ENCODE measurements at regions not wholly inside any gene's neighbourhood (a gene's known extent, or its start where the extent isn't known, plus 50 kb on each side); places are given as distances from the start of the nearest gene placed in this dataset.

- Histone ChIP-seq H3K27ac (ENCODE audit: low read depth, low read length, poor library complexity, severe bottlenecking) (no peak overlapping the region), H3K36me3 (ENCODE audit: insufficient read depth, low read length) (no peaks in the 10 kb centered on the region), H3K9me2 (ENCODE audit: insufficient read depth, low read length) (no peaks in the 10 kb centered on the region), H4K20me1 (ENCODE audit: insufficient read depth, low read length) (no peaks in the 10 kb centered on the region), H3K4me3 (ENCODE audit: low read depth, low read length, poor library complexity, severe bottlenecking) (no peak overlapping the region), H3K4me2 (ENCODE audit: low read length) (no peak overlapping the region), H3K79me2 (ENCODE audit: insufficient read depth, low read depth, low read length) (no peaks in the 10 kb centered on the region), H3K4me1 (ENCODE audit: insufficient read depth, low read length, poor library complexity, severe bottlenecking) (no peaks in the 10 kb centered on the region), H3K9me3 (ENCODE audit: low read length) (no peaks in the 10 kb centered on the region), H2AFZ (ENCODE audit: low read length) (no peak overlapping the region)
- ChIA-PET POLR2A (no interaction called here), CTCF (ENCODE audit: unreplicated experiment) (no interaction called here)
- intact Hi-C loops (cut with micrococcal nuclease; ENCODE audit: unreplicated experiment), result no loop called here
- no TSS peak for BruUV-seq (replicated peaks)
- TF ChIP-seq CTCF (conservative IDR thresholded peaks at IDR 0.05; ENCODE audit: low read length), result no peak
- no peak for DNase-seq (ENCODE audit: low spot score)
Observed at GRCh38 chr6:33965766-33966165, 162.0 kb upstream of the MLN start.

GRCh38 chr6:33964387-33964786 lies 160.6 kb upstream of the MLN start:
- no peaks in the 10 kb centered on the region for H3K9me2 ChIP-seq (ENCODE audit: insufficient read depth, low read length)
- ChIA-PET POLR2A (no interaction called here), CTCF (ENCODE audit: unreplicated experiment) (no interaction called here)
- H2AFZ ChIP-seq (ENCODE audit: low read length), result no peak overlapping the region
- no peaks in the 10 kb centered on the region for H3K36me3 ChIP-seq (ENCODE audit: insufficient read depth, low read length)
- H3K4me1 ChIP-seq (ENCODE audit: insufficient read depth, low read length, poor library complexity, severe bottlenecking), result no peaks in the 10 kb centered on the region
- H3K4me2 ChIP-seq (ENCODE audit: low read length), result no peak overlapping the region
- H4K20me1 ChIP-seq (ENCODE audit: insufficient read depth, low read length), result no peaks in the 10 kb centered on the region
- BruUV-seq (replicated peaks), result no TSS peak
- DNase-seq (ENCODE audit: low spot score), result no peak
- no peak overlapping the region for H3K27ac ChIP-seq (ENCODE audit: low read depth, low read length, poor library complexity, severe bottlenecking)
- no peaks in the 10 kb centered on the region for H3K9me3 ChIP-seq (ENCODE audit: low read length)
- intact Hi-C loops (cut with micrococcal nuclease; ENCODE audit: unreplicated experiment), result no loop called here
- TF ChIP-seq CTCF (conservative IDR thresholded peaks at IDR 0.05; ENCODE audit: low read length) (no peak), EZH2phosphoT487 (IDR thresholded peaks at IDR 0.05; ENCODE audit: borderline replicate concordance, low read depth, low read length) (no peak)
- no peaks in the 10 kb centered on the region for H3K79me2 ChIP-seq (ENCODE audit: insufficient read depth, low read depth, low read length)
- H3K4me3 ChIP-seq (ENCODE audit: low read depth, low read length, poor library complexity, severe bottlenecking), result no peak overlapping the region

GRCh38 chr6:33963136-33963750 lies 159.4 kb upstream of the MLN start:
- no peaks in the 10 kb centered on the region for H3K9me3 ChIP-seq (ENCODE audit: low read length)
- no peaks in the 10 kb centered on the region for H3K4me1 ChIP-seq (ENCODE audit: insufficient read depth, low read length, poor library complexity, severe bottlenecking)
- TF ChIP-seq CTCF (conservative IDR thresholded peaks at IDR 0.05; ENCODE audit: low read length) (no peak), EZH2phosphoT487 (IDR thresholded peaks at IDR 0.05; ENCODE audit: borderline replicate concordance, low read depth, low read length) (no peak)
- intact Hi-C loops (cut with micrococcal nuclease; ENCODE audit: unreplicated experiment), result no loop called here
- no peaks in the 10 kb centered on the region for H3K36me3 ChIP-seq (ENCODE audit: insufficient read depth, low read length)
- H3K9me2 ChIP-seq (ENCODE audit: insufficient read depth, low read length), result no peaks in the 10 kb centered on the region
- no TSS peak for BruUV-seq (replicated peaks)
- H3K27ac ChIP-seq (ENCODE audit: low read depth, low read length, poor library complexity, severe bottlenecking), result no peak overlapping the region
- ChIA-PET CTCF (ENCODE audit: unreplicated experiment) (no interaction called here), POLR2A (no interaction called here)
- no peaks in the 10 kb centered on the region for H3K79me2 ChIP-seq (ENCODE audit: insufficient read depth, low read depth, low read length)
- H4K20me1 ChIP-seq (ENCODE audit: insufficient read depth, low read length), result no peaks in the 10 kb centered on the region
- H3K4me2 ChIP-seq (ENCODE audit: low read length), result no peak overlapping the region
- no peak for DNase-seq (ENCODE audit: low spot score)
- no peak overlapping the region for H2AFZ ChIP-seq (ENCODE audit: low read length)
- no peak overlapping the region for H3K4me3 ChIP-seq (ENCODE audit: low read depth, low read length, poor library complexity, severe bottlenecking)
